Lung (tissue), 11 donors: ENCODE measurements at regions not wholly inside any gene's neighbourhood (a gene's known extent, or its start where the extent isn't known, plus 50 kb on each side); places are given as distances from the start of the nearest gene placed in this dataset.
A peak's percentile ranks its signal among the peaks of the same experiment; 100 is the strongest.

Experiments
- ATAC-seq: fragments of 200-7000 bp; cut with Tn5 transposase; one replicate; pipeline ENCODE4 v1.9.1; 2020; ENCODE audit warnings: moderate number of reproducible peaks; ENCODE audit not compliant: insufficient read depth, low FRiP score
- DNase-seq, 3 donors: peaks; one replicate each; pipeline ENCODE4 v3.0.0-alpha.2; 2013 to 2017
- H3K27ac ChIP-seq, 2 donors: one replicate each; pipeline ENCODE4 v1.5.1; 2013; ENCODE audit warnings: mild to moderate bottlenecking in 2 of 2, moderate library complexity in 2 of 2, control low read depth in 1 of 2, inconsistent platforms in 1 of 2, low read depth in 1 of 2, low read length in 1 of 2
- H3K27me3 ChIP-seq, 3 donors: one replicate each; pipeline ENCODE4 v1.5.1; 2013; ENCODE audit warnings: low read length in 2 of 3; ENCODE audit not compliant: control insufficient read depth in 3 of 3, insufficient read depth in 3 of 3
- H3K36me3 ChIP-seq, 4 donors: one replicate each; pipeline ENCODE4 v1.5.1; 2013; ENCODE audit warnings: low read length in 4 of 4, mild to moderate bottlenecking in 1 of 4, moderate library complexity in 1 of 4; ENCODE audit not compliant: control insufficient read depth in 4 of 4, insufficient read depth in 4 of 4
- H3K4me1 ChIP-seq, 5 donors: one replicate each; pipeline ENCODE4 v1.5.1; 2013; ENCODE audit warnings: low read length in 5 of 5, mild to moderate bottlenecking in 2 of 5, moderate library complexity in 1 of 5; ENCODE audit not compliant: control insufficient read depth in 5 of 5, insufficient read depth in 5 of 5
- H3K4me3 ChIP-seq: one replicate; pipeline ENCODE4 v1.5.1; 2013; ENCODE audit warnings: mild to moderate bottlenecking, control low read depth, moderate library complexity
- H3K9ac ChIP-seq, 2 donors: one replicate each; pipeline ENCODE4 v1.5.1; 2013; ENCODE audit warnings: low read length in 2 of 2, control low read depth in 1 of 2; ENCODE audit not compliant: insufficient read depth in 1 of 2
- H3K9me3 ChIP-seq, 4 donors: one replicate each; pipeline ENCODE4 v1.5.1; 2013; ENCODE audit warnings: low read length in 3 of 4, mild to moderate bottlenecking in 1 of 4, moderate library complexity in 1 of 4; ENCODE audit not compliant: control insufficient read depth in 4 of 4, insufficient read depth in 3 of 4
- CTCF ChIP-seq: IDR thresholded peaks from 2 replicates; pipeline ENCODE4 v1.5.1; 2012; ENCODE audit warnings: mild to moderate bottlenecking; ENCODE audit errors: control extremely low read depth, extremely low read depth
- WGBS, 2 donors: extraction: QIAGEN DNeasy Blood & Tissue Kit; methylation state at CpG; one replicate each; pipeline ENCODE4 v1.1.7; 2013; 5-methylcytosine and 5-hydroxymethylcytosine counted together
- donor health status: control.
- donor health status: control.
- donor health status: Bipolar disorder and iron deficiency.
- donor health status: healthy.
- donor health status: DM: yes; HTN: yes; CAD: no.

- Histone ChIP-seq H3K9me3 (no peaks in the 10 kb centered on the region), H3K4me3 (no peak overlapping the region), H3K36me3 (no peaks in the 10 kb centered on the region), H3K27me3 (no peaks in the 10 kb centered on the region), H3K27ac (no peak overlapping the region), H3K4me1 (no peaks in the 10 kb centered on the region), H3K9ac (no peak overlapping the region)
- TF ChIP-seq CTCF = no peak
- ATAC-seq (no peak), DNase-seq (no peak)
Observed at GRCh38 chr3:28586325-28586724, 237.7 kb upstream of the AZI2 start.

GRCh38 chr3:28587723-28588122, 239.1 kb upstream of the AZI2 start:
- H3K4me1 ChIP-seq = no peaks in the 10 kb centered on the region
- H3K4me3 ChIP-seq = no peak overlapping the region
- no peaks in the 10 kb centered on the region for H3K9me3 ChIP-seq
- DNase-seq = no peak
- no peak for ATAC-seq
- no peak overlapping the region for H3K9ac ChIP-seq
- TF ChIP-seq CTCF = no peak
- 85 to 88% methylated on average over 3 of the region's 3 CpGs for WGBS, 2 donors
- H3K27me3 ChIP-seq = no peaks in the 10 kb centered on the region
- no peak overlapping the region for H3K27ac ChIP-seq
- H3K36me3 ChIP-seq = no peaks in the 10 kb centered on the region

GRCh38 chr3:28590216-28590615, 241.6 kb upstream of the AZI2 start:
- H3K9ac ChIP-seq = no peak overlapping the region
- no peak overlapping the region for H3K27ac ChIP-seq
- H3K4me3 ChIP-seq = no peak overlapping the region
- ATAC-seq (no peak), DNase-seq (peak in 2 of 3 donors; percentile 32 to 40)
- no peaks in the 10 kb centered on the region for H3K27me3 ChIP-seq
- no peaks in the 10 kb centered on the region for H3K36me3 ChIP-seq
- WGBS, 2 donors = 68 to 75% methylated on average over 2 of the region's 2 CpGs
- no peaks in the 10 kb centered on the region for H3K4me1 ChIP-seq
- H3K9me3 ChIP-seq = no peaks in the 10 kb centered on the region
- TF ChIP-seq CTCF = no peak

- no peak for ATAC-seq
- Histone ChIP-seq H3K9me3 (no peaks in the 10 kb centered on the region), H3K9ac (no peak overlapping the region), H3K4me3 (no peak overlapping the region), H3K27me3 (no peaks in the 10 kb centered on the region), H3K36me3 (no peaks in the 10 kb centered on the region), H3K4me1 (no peaks in the 10 kb centered on the region), H3K27ac (no peak overlapping the region)
- TF ChIP-seq CTCF = no peak
- 72 to 92% methylated on average over 3 of the region's 3 CpGs for WGBS, 2 donors
- no peak for DNase-seq
Observed at GRCh38 chr3:28590860-28591259, 242.2 kb upstream of the AZI2 start.
